ENCODE measurements at regions not wholly inside any gene's neighbourhood (a gene's known extent, or its start where the extent isn't known, plus 50 kb on each side); places are given as distances from the start of the nearest gene placed in this dataset.

- Histone ChIP-seq H3K27ac (ENCODE audit: low read depth, low read length) (no peak overlapping the region), H3K27me3 (ENCODE audit: insufficient read depth, low read length, poor library complexity, severe bottlenecking) (no peaks in the 10 kb centered on the region), H3K4me1 (ENCODE audit: insufficient read depth, low read length) (no peaks in the 10 kb centered on the region), H3K36me3 (ENCODE audit: insufficient read depth, low read length) (no peaks in the 10 kb centered on the region), H3K9me3 (ENCODE audit: low read length) (no peaks in the 10 kb centered on the region), H3K4me3 (ENCODE audit: low read length) (no peak overlapping the region)
- Mint-ChIP-seq H3K9me3 (peaks cover 0 to 29% (median 2%) of the 10 kb centered on the region in 5 donors), H3K27ac (no peak overlapping the region), H3K4me3 (no peak overlapping the region), H3K27me3 (no peaks in the 10 kb centered on the region), H3K36me3 (no peaks in the 10 kb centered on the region), H3K4me1 (no peaks in the 10 kb centered on the region)
- DNase-seq: no peak
- POLR2A ChIA-PET: no interaction called here
- CTCF ChIA-PET: no interaction called here
Observed at GRCh38 chr4:23635468-23635867, 254.4 kb downstream of the PPARGC1A start.

GRCh38 chr4:23631255-23631950 lies 258.4 kb downstream of the PPARGC1A start:
- H3K36me3 ChIP-seq (ENCODE audit: insufficient read depth, low read length): no peaks in the 10 kb centered on the region
- H3K27me3 ChIP-seq (ENCODE audit: insufficient read depth, low read length, poor library complexity, severe bottlenecking): no peaks in the 10 kb centered on the region
- no peak overlapping the region for H3K4me3 Mint-ChIP-seq
- no peaks in the 10 kb centered on the region for H3K9me3 ChIP-seq (ENCODE audit: low read length)
- no peaks in the 10 kb centered on the region for H3K4me1 ChIP-seq (ENCODE audit: insufficient read depth, low read length)
- no peaks in the 10 kb centered on the region for H3K36me3 Mint-ChIP-seq
- H3K27ac Mint-ChIP-seq: no peak overlapping the region
- peaks cover 0 to 12% (median 3%) of the 10 kb centered on the region in 5 donors for H3K9me3 Mint-ChIP-seq
- ChIA-PET CTCF (no interaction called here), POLR2A (no interaction called here)
- no peaks in the 10 kb centered on the region for H3K4me1 Mint-ChIP-seq
- no peaks in the 10 kb centered on the region for H3K27me3 Mint-ChIP-seq
- H3K27ac ChIP-seq (ENCODE audit: low read depth, low read length): no peak overlapping the region
- DNase-seq: no peak
- no peak overlapping the region for H3K4me3 ChIP-seq (ENCODE audit: low read length)

GRCh38 chr4:23630110-23630509 lies 259.7 kb downstream of the PPARGC1A start:
- Mint-ChIP-seq H3K9me3 (peaks cover 0 to 12% (median 4%) of the 10 kb centered on the region in 5 donors), H3K27ac (no peak overlapping the region), H3K27me3 (no peaks in the 10 kb centered on the region), H3K4me1 (no peaks in the 10 kb centered on the region), H3K36me3 (no peaks in the 10 kb centered on the region), H3K4me3 (no peak overlapping the region)
- Histone ChIP-seq H3K4me3 (ENCODE audit: low read length) (no peak overlapping the region), H3K9me3 (ENCODE audit: low read length) (no peaks in the 10 kb centered on the region), H3K27me3 (ENCODE audit: insufficient read depth, low read length, poor library complexity, severe bottlenecking) (no peaks in the 10 kb centered on the region), H3K36me3 (ENCODE audit: insufficient read depth, low read length) (no peaks in the 10 kb centered on the region), H3K27ac (ENCODE audit: low read depth, low read length) (no peak overlapping the region), H3K4me1 (ENCODE audit: insufficient read depth, low read length) (no peaks in the 10 kb centered on the region)
- no peak for DNase-seq
- ChIA-PET POLR2A (no interaction called here), CTCF (no interaction called here)

GRCh38 chr4:23629421-23629820 lies 260.4 kb downstream of the PPARGC1A start:
- CTCF ChIA-PET: interaction anchor here (0.8 kb wide), 1 partner anchor 8 kb away, joined by 4 read pairs; no protein-coding TSS in a partner anchor
- H3K27ac Mint-ChIP-seq: no peak overlapping the region
- H3K4me3 ChIP-seq (ENCODE audit: low read length): no peak overlapping the region
- DNase-seq: no peak
- H3K4me1 ChIP-seq (ENCODE audit: insufficient read depth, low read length): no peaks in the 10 kb centered on the region
- peaks cover 1 to 17% (median 9%) of the 10 kb centered on the region in 5 donors for H3K9me3 Mint-ChIP-seq
- POLR2A ChIA-PET: no interaction called here
- H3K4me3 Mint-ChIP-seq: no peak overlapping the region
- no peaks in the 10 kb centered on the region for H3K36me3 Mint-ChIP-seq
- no peaks in the 10 kb centered on the region for H3K4me1 Mint-ChIP-seq
- H3K27ac ChIP-seq (ENCODE audit: low read depth, low read length): no peak overlapping the region
- H3K9me3 ChIP-seq (ENCODE audit: low read length): no peaks in the 10 kb centered on the region
- H3K27me3 ChIP-seq (ENCODE audit: insufficient read depth, low read length, poor library complexity, severe bottlenecking): no peaks in the 10 kb centered on the region
- H3K27me3 Mint-ChIP-seq: no peaks in the 10 kb centered on the region
- no peaks in the 10 kb centered on the region for H3K36me3 ChIP-seq (ENCODE audit: insufficient read depth, low read length)

- Mint-ChIP-seq H3K4me3 (no peak overlapping the region), H3K27ac (no peak overlapping the region), H3K36me3 (no peaks in the 10 kb centered on the region), H3K9me3 (peaks cover 0 to 11% (median 2%) of the 10 kb centered on the region in 5 donors), H3K4me1 (no peaks in the 10 kb centered on the region), H3K27me3 (no peaks in the 10 kb centered on the region)
- POLR2A ChIA-PET: no interaction called here
- CTCF ChIA-PET: no interaction called here
- no peaks in the 10 kb centered on the region for H3K4me1 ChIP-seq (ENCODE audit: insufficient read depth, low read length)
- no peak for DNase-seq
- H3K9me3 ChIP-seq (ENCODE audit: low read length): no peaks in the 10 kb centered on the region
- no peak overlapping the region for H3K4me3 ChIP-seq (ENCODE audit: low read length)
- H3K27ac ChIP-seq (ENCODE audit: low read depth, low read length): no peak overlapping the region
- H3K27me3 ChIP-seq (ENCODE audit: insufficient read depth, low read length, poor library complexity, severe bottlenecking): no peaks in the 10 kb centered on the region
- no peaks in the 10 kb centered on the region for H3K36me3 ChIP-seq (ENCODE audit: insufficient read depth, low read length)
Observed at GRCh38 chr4:23614284-23614892, 275.5 kb downstream of the PPARGC1A start.

GRCh38 chr4:23613782-23614181 lies 276.1 kb downstream of the PPARGC1A start:
- no peaks in the 10 kb centered on the region for H3K36me3 ChIP-seq (ENCODE audit: insufficient read depth, low read length)
- POLR2A ChIA-PET: no interaction called here
- no peaks in the 10 kb centered on the region for H3K36me3 Mint-ChIP-seq
- H3K9me3 Mint-ChIP-seq: peaks cover 0 to 11% (median 4%) of the 10 kb centered on the region in 5 donors
- no peaks in the 10 kb centered on the region for H3K9me3 ChIP-seq (ENCODE audit: low read length)
- H3K27me3 Mint-ChIP-seq: no peaks in the 10 kb centered on the region
- H3K27ac ChIP-seq (ENCODE audit: low read depth, low read length): no peak overlapping the region
- H3K4me1 ChIP-seq (ENCODE audit: insufficient read depth, low read length): no peaks in the 10 kb centered on the region
- no peak overlapping the region for H3K27ac Mint-ChIP-seq
- H3K27me3 ChIP-seq (ENCODE audit: insufficient read depth, low read length, poor library complexity, severe bottlenecking): no peaks in the 10 kb centered on the region
- DNase-seq: no peak
- H3K4me3 ChIP-seq (ENCODE audit: low read length): no peak overlapping the region
- H3K4me1 Mint-ChIP-seq: no peaks in the 10 kb centered on the region
- H3K4me3 Mint-ChIP-seq: no peak overlapping the region
- CTCF ChIA-PET: no interaction called here

GRCh38 chr4:23602720-23603119 lies 287.1 kb downstream of the PPARGC1A start:
- ChIA-PET POLR2A (no interaction called here), CTCF (no interaction called here)
- H3K9me3 Mint-ChIP-seq: peaks cover 4 to 23% (median 5%) of the 10 kb centered on the region in 5 donors
- Histone ChIP-seq H3K27me3 (ENCODE audit: insufficient read depth, low read length, poor library complexity, severe bottlenecking) (no peaks in the 10 kb centered on the region), H3K4me1 (ENCODE audit: insufficient read depth, low read length) (no peaks in the 10 kb centered on the region), H3K36me3 (ENCODE audit: insufficient read depth, low read length) (no peaks in the 10 kb centered on the region), H3K9me3 (ENCODE audit: low read length) (no peaks in the 10 kb centered on the region), H3K27ac (ENCODE audit: low read depth, low read length) (no peak overlapping the region), H3K4me3 (ENCODE audit: low read length) (no peak overlapping the region)
- no peak for DNase-seq
- no peak overlapping the region for H3K4me3 Mint-ChIP-seq
- H3K27ac Mint-ChIP-seq: no peak overlapping the region
- peaks cover 0 to 1% of the 10 kb centered on the region in 2 donors for H3K27me3 Mint-ChIP-seq
- H3K4me1 Mint-ChIP-seq: no peaks in the 10 kb centered on the region
- H3K36me3 Mint-ChIP-seq: no peaks in the 10 kb centered on the region

- Mint-ChIP-seq H3K4me1 (no peaks in the 10 kb centered on the region), H3K36me3 (no peaks in the 10 kb centered on the region), H3K9me3 (peaks cover 4 to 17% (median 10%) of the 10 kb centered on the region in 5 donors), H3K27ac (no peak overlapping the region), H3K4me3 (no peak overlapping the region), H3K27me3 (no peaks in the 10 kb centered on the region)
- no peak overlapping the region for H3K27ac ChIP-seq (ENCODE audit: low read depth, low read length)
- POLR2A ChIA-PET: no interaction called here
- no peak overlapping the region for H3K4me3 ChIP-seq (ENCODE audit: low read length)
- CTCF ChIA-PET: no interaction called here
- no peak for DNase-seq
- H3K4me1 ChIP-seq (ENCODE audit: insufficient read depth, low read length): no peaks in the 10 kb centered on the region
- H3K9me3 ChIP-seq (ENCODE audit: low read length): no peaks in the 10 kb centered on the region
- no peaks in the 10 kb centered on the region for H3K27me3 ChIP-seq (ENCODE audit: insufficient read depth, low read length, poor library complexity, severe bottlenecking)
- no peaks in the 10 kb centered on the region for H3K36me3 ChIP-seq (ENCODE audit: insufficient read depth, low read length)
Observed at GRCh38 chr4:23594125-23594524, 295.7 kb downstream of the PPARGC1A start.
